ENCODE measurements at regions not wholly inside any gene's neighbourhood (a gene's known extent, or its start where the extent isn't known, plus 50 kb on each side); places are given as distances from the start of the nearest gene placed in this dataset.

DNA sequence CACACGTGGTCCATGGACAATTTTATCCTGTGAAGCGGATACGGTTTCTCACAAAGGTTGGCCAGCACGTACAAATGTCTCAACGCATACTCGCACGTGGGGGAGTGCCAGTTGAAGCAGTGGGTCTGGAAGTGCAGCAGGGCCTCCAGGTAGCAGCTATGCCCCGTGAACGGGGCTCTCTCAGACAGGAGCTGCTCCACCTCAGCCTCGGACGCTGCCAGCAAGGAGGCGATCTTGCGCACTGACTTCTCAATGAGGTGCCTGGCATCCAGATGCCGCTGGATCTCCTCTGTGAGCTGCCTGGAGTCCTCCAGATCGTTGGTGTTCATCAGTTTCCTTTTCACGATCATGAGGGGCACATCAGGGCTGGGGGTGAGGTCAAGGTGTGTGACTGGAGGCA lies 2272.0 kb downstream of the PCDH9 start:
- TF ChIP-seq, protein P1, sequence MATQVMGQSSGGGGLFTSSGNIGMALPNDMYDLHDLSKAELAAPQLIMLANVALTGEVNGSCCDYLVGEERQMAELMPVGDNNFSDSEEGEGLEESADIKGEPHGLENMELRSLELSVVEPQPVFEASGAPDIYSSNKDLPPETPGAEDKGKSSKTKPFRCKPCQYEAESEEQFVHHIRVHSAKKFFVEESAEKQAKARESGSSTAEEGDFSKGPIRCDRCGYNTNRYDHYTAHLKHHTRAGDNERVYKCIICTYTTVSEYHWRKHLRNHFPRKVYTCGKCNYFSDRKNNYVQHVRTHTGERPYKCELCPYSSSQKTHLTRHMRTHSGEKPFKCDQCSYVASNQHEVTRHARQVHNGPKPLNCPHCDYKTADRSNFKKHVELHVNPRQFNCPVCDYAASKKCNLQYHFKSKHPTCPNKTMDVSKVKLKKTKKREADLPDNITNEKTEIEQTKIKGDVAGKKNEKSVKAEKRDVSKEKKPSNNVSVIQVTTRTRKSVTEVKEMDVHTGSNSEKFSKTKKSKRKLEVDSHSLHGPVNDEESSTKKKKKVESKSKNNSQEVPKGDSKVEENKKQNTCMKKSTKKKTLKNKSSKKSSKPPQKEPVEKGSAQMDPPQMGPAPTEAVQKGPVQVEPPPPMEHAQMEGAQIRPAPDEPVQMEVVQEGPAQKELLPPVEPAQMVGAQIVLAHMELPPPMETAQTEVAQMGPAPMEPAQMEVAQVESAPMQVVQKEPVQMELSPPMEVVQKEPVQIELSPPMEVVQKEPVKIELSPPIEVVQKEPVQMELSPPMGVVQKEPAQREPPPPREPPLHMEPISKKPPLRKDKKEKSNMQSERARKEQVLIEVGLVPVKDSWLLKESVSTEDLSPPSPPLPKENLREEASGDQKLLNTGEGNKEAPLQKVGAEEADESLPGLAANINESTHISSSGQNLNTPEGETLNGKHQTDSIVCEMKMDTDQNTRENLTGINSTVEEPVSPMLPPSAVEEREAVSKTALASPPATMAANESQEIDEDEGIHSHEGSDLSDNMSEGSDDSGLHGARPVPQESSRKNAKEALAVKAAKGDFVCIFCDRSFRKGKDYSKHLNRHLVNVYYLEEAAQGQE (IDR thresholded peaks at IDR 0.05; ENCODE audit: low read depth), result no peak
- TF ChIP-seq ZBTB7A (IDR thresholded peaks at IDR 0.05; ENCODE audit: low read depth) (no peak), NFIC (IDR thresholded peaks at IDR 0.05) (no peak), TAF1 (IDR thresholded peaks at IDR 0.05; ENCODE audit: low read depth) (no peak), TCF12 (IDR thresholded peaks at IDR 0.05; ENCODE audit: low read depth) (no peak), FOXM1 (IDR thresholded peaks at IDR 0.05; ENCODE audit: borderline replicate concordance, low read depth) (no peak), YY1 (IDR thresholded peaks at IDR 0.05; ENCODE audit: low read depth) (no peak)

DNA sequence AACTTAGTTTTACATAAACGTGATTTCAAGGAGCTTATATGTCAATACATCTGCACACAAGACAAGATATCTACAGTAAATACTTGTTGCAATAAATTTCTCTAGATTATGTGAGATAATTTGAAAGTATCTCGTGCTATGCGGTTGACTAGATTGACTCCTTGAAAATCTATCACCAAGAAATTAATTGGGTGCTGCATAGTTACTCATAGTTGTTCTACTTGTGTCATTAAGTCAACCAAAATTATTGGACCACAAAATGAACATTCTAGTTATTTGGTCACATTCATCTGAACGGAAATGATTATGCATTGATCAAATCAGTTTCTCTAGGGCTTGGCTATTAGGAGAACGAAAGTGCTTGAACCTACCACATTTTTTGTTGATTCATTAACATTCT lies 2291.5 kb downstream of the PCDH9 start:
- TF ChIP-seq ZBTB7A (IDR thresholded peaks at IDR 0.05; ENCODE audit: low read depth), result no peak
- TF ChIP-seq NFIC (IDR thresholded peaks at IDR 0.05), result no peak
- no peak for TF ChIP-seq EP300 (IDR thresholded peaks at IDR 0.05; ENCODE audit: borderline replicate concordance)
- no peak for TF ChIP-seq YY1 (IDR thresholded peaks at IDR 0.05; ENCODE audit: low read depth)
- TF ChIP-seq, protein P2, sequence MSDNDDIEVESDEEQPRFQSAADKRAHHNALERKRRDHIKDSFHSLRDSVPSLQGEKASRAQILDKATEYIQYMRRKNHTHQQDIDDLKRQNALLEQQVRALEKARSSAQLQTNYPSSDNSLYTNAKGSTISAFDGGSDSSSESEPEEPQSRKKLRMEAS (IDR thresholded peaks at IDR 0.05), result no peak
- TF ChIP-seq TCF12 (IDR thresholded peaks at IDR 0.05; ENCODE audit: low read depth), result no peak
- TF ChIP-seq, protein P1 (IDR thresholded peaks at IDR 0.05; ENCODE audit: low read depth), result no peak
- TF ChIP-seq, protein P3, sequence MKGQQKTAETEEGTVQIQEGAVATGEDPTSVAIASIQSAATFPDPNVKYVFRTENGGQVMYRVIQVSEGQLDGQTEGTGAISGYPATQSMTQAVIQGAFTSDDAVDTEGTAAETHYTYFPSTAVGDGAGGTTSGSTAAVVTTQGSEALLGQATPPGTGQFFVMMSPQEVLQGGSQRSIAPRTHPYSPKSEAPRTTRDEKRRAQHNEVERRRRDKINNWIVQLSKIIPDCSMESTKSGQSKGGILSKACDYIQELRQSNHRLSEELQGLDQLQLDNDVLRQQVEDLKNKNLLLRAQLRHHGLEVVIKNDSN (IDR thresholded peaks at IDR 0.05), result no peak
- TF ChIP-seq EGR1 (IDR thresholded peaks at IDR 0.05), result no peak
- TF ChIP-seq FOXM1 (IDR thresholded peaks at IDR 0.05; ENCODE audit: borderline replicate concordance, low read depth), result no peak

DNA sequence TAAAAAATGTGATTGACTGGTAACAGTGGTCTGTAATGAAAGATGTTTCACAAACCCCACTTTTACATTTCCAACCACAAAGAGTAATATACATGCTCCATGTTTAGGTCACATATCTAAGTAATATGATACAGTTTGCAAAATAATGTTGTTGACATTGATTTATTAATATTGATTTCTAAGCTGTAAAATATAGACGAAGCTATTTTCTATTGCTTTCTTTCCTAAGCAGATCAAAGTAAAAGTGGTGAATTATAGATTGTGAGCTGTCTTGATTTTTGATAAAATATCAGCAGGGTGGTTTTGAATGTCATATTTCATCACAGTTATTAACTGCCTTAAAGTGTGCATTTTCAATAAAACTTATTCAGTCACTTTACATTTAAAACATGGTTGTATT lies 2292.8 kb downstream of the PCDH9 start:
- TF ChIP-seq NFIC (IDR thresholded peaks at IDR 0.05) (no peak), FOXM1 (IDR thresholded peaks at IDR 0.05; ENCODE audit: borderline replicate concordance, low read depth) (no peak), EP300 (IDR thresholded peaks at IDR 0.05; ENCODE audit: borderline replicate concordance) (no peak), YY1 (IDR thresholded peaks at IDR 0.05; ENCODE audit: low read depth) (no peak)
- TF ChIP-seq, protein P2 (IDR thresholded peaks at IDR 0.05), result no peak

DNA sequence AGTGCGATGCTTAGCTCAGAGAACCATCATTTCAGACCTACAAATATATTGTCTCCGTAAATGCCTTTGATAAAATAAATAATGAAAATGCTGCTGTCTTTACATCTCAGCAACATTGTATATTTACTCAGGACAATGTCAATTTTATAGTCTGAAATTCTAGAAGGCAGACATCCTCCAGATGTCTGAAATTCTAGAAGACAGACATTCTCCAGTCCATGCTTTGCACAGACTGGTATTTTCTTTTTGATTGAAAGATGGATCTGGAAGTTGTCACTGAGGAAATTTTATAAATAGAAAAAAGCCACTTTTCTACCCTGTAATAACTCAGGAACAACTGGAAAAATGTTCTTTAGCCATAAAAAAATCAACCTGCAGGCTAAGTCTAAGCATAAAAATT lies 2293.3 kb downstream of the PCDH9 start:
- no peak for TF ChIP-seq CEBPB (IDR thresholded peaks at IDR 0.05)
- no peak for TF ChIP-seq CREB1 (IDR thresholded peaks at IDR 0.05; ENCODE audit: low read depth)
- no peak for TF ChIP-seq TCF12 (IDR thresholded peaks at IDR 0.05; ENCODE audit: low read depth)
- TF ChIP-seq TAF1 (IDR thresholded peaks at IDR 0.05; ENCODE audit: low read depth), result no peak
- TF ChIP-seq EGR1 (IDR thresholded peaks at IDR 0.05), result no peak
- TF ChIP-seq FOXM1 (IDR thresholded peaks at IDR 0.05; ENCODE audit: borderline replicate concordance, low read depth), result no peak
- TF ChIP-seq EP300 (IDR thresholded peaks at IDR 0.05; ENCODE audit: borderline replicate concordance), result no peak
- TF ChIP-seq YY1 (IDR thresholded peaks at IDR 0.05; ENCODE audit: low read depth), result no peak
- no peak for TF ChIP-seq TEAD4 (IDR thresholded peaks at IDR 0.05)
- no peak for TF ChIP-seq RAD21 (IDR thresholded peaks at IDR 0.05; ENCODE audit: low read depth)
- TF ChIP-seq, protein P1 (IDR thresholded peaks at IDR 0.05; ENCODE audit: low read depth), result no peak
- no peak for TF ChIP-seq NFIC (IDR thresholded peaks at IDR 0.05)
- TF ChIP-seq ZBTB7A (IDR thresholded peaks at IDR 0.05; ENCODE audit: low read depth), result no peak
- TF ChIP-seq, protein P3 (IDR thresholded peaks at IDR 0.05), result no peak
- TF ChIP-seq, protein P2 (IDR thresholded peaks at IDR 0.05), result no peak

DNA sequence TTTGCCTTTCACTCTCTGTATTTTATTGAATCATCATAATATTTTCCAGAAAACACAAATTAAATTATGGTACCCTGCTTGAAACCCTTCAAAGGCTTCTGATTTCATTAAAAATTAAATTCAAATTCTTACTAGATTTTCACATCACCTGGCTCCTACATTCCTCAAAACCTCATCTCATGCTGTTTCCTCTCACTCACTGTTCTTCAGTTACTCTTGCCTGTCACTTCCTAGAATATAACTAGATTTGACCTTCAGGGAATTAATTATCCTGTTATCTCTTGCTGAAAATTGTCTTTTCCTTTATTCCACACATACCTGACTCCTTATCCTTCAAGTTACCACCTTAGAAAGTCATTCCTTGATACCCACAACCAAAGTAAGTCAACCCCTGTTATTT lies 2294.7 kb downstream of the PCDH9 start:
- no peak for TF ChIP-seq EP300 (IDR thresholded peaks at IDR 0.05; ENCODE audit: borderline replicate concordance)
- TF ChIP-seq EGR1 (IDR thresholded peaks at IDR 0.05), result no peak
- TF ChIP-seq CREB1 (IDR thresholded peaks at IDR 0.05; ENCODE audit: low read depth), result no peak
- TF ChIP-seq, protein P1 (IDR thresholded peaks at IDR 0.05; ENCODE audit: low read depth), result no peak
- no peak for TF ChIP-seq FOXM1 (IDR thresholded peaks at IDR 0.05; ENCODE audit: borderline replicate concordance, low read depth)
- TF ChIP-seq TAF1 (IDR thresholded peaks at IDR 0.05; ENCODE audit: low read depth), result no peak
- TF ChIP-seq, protein P2 (IDR thresholded peaks at IDR 0.05), result no peak
- TF ChIP-seq YY1 (IDR thresholded peaks at IDR 0.05; ENCODE audit: low read depth), result no peak
- TF ChIP-seq TEAD4 (IDR thresholded peaks at IDR 0.05), result no peak
- no peak for TF ChIP-seq NFIC (IDR thresholded peaks at IDR 0.05)
